ENCODE measurements at regions not wholly inside any gene's neighbourhood (a gene's known extent, or its start where the extent isn't known, plus 50 kb on each side); places are given as distances from the start of the nearest gene placed in this dataset.

- no peak for ATAC-seq (ENCODE audit: low read depth)
Measured at GRCh38 chr10:1846032-1846431, 108.7 kb upstream of the ADARB2 start.

GRCh38 chr10:1841759-1842158 lies 104.4 kb upstream of the ADARB2 start:
- no peak for TF ChIP-seq CTCF (IDR thresholded peaks at IDR 0.05; ENCODE audit: poor library complexity, severe bottlenecking)
- ATAC-seq (ENCODE audit: low read depth) (no peak), DNase-seq (ENCODE audit: low spot score) (no peak)
- no peak overlapping the region for H3K27ac ChIP-seq (ENCODE audit: poor library complexity, severe bottlenecking)
- H3K36me3 ChIP-seq (ENCODE audit: low read depth), result no peaks in the 10 kb centered on the region
- no peaks in the 10 kb centered on the region for H3K4me1 ChIP-seq (ENCODE audit: insufficient read depth, poor library complexity, severe bottlenecking)
- no peaks in the 10 kb centered on the region for H3K9me3 ChIP-seq (ENCODE audit: severe bottlenecking)
- no peak overlapping the region for H3K4me3 ChIP-seq (ENCODE audit: severe bottlenecking)
- H3K27me3 ChIP-seq (ENCODE audit: insufficient read depth, poor library complexity, severe bottlenecking), result peaks cover 8% of the 10 kb centered on the region

More at GRCh38 chr10:1846032-1846431, 108.7 kb upstream of the ADARB2 start:
- TF ChIP-seq CTCF (IDR thresholded peaks at IDR 0.05; ENCODE audit: poor library complexity, severe bottlenecking), result no peak
- no peak for DNase-seq (ENCODE audit: low spot score)
- no peaks in the 10 kb centered on the region for H3K9me3 ChIP-seq (ENCODE audit: severe bottlenecking)
- no peak overlapping the region for H3K27ac ChIP-seq (ENCODE audit: poor library complexity, severe bottlenecking)
- no peaks in the 10 kb centered on the region for H3K36me3 ChIP-seq (ENCODE audit: low read depth)
- H3K4me1 ChIP-seq (ENCODE audit: insufficient read depth, poor library complexity, severe bottlenecking), result no peaks in the 10 kb centered on the region
- H3K27me3 ChIP-seq (ENCODE audit: insufficient read depth, poor library complexity, severe bottlenecking), result peaks cover 8% of the 10 kb centered on the region
- H3K4me3 ChIP-seq (ENCODE audit: severe bottlenecking), result no peak overlapping the region

GRCh38 chr10:1829712-1830111 lies 92.4 kb upstream of the ADARB2 start:
- no peaks in the 10 kb centered on the region for H3K4me1 ChIP-seq (ENCODE audit: insufficient read depth, poor library complexity, severe bottlenecking)
- DNase-seq (ENCODE audit: low spot score) (no peak), ATAC-seq (ENCODE audit: low read depth) (no peak)
- no peak for TF ChIP-seq CTCF (IDR thresholded peaks at IDR 0.05; ENCODE audit: poor library complexity, severe bottlenecking)
- no peak overlapping the region for H3K27ac ChIP-seq (ENCODE audit: poor library complexity, severe bottlenecking)
- H3K36me3 ChIP-seq (ENCODE audit: low read depth), result no peaks in the 10 kb centered on the region
- no peak overlapping the region for H3K4me3 ChIP-seq (ENCODE audit: severe bottlenecking)
- H3K9me3 ChIP-seq (ENCODE audit: severe bottlenecking), result no peaks in the 10 kb centered on the region
- H3K27me3 ChIP-seq (ENCODE audit: insufficient read depth, poor library complexity, severe bottlenecking), result no peaks in the 10 kb centered on the region

GRCh38 chr10:1824928-1825327 lies 87.6 kb upstream of the ADARB2 start:
- Histone ChIP-seq H3K27me3 (ENCODE audit: insufficient read depth, poor library complexity, severe bottlenecking) (no peaks in the 10 kb centered on the region), H3K36me3 (ENCODE audit: low read depth) (no peaks in the 10 kb centered on the region), H3K27ac (ENCODE audit: poor library complexity, severe bottlenecking) (no peak overlapping the region), H3K4me3 (ENCODE audit: severe bottlenecking) (no peak overlapping the region), H3K9me3 (ENCODE audit: severe bottlenecking) (no peaks in the 10 kb centered on the region), H3K4me1 (ENCODE audit: insufficient read depth, poor library complexity, severe bottlenecking) (no peaks in the 10 kb centered on the region)
- no peak for TF ChIP-seq CTCF (IDR thresholded peaks at IDR 0.05; ENCODE audit: poor library complexity, severe bottlenecking)
- DNase-seq (ENCODE audit: low spot score) (no peak), ATAC-seq (ENCODE audit: low read depth) (no peak)

GRCh38 chr10:1814556-1814955 lies 77.2 kb upstream of the ADARB2 start:
- no peak for ATAC-seq (ENCODE audit: low read depth)
- H3K4me1 ChIP-seq (ENCODE audit: insufficient read depth, poor library complexity, severe bottlenecking), result no peaks in the 10 kb centered on the region
- peaks cover 6% of the 10 kb centered on the region for H3K27me3 ChIP-seq (ENCODE audit: insufficient read depth, poor library complexity, severe bottlenecking)
- no peak overlapping the region for H3K4me3 ChIP-seq (ENCODE audit: severe bottlenecking)
- TF ChIP-seq CTCF (IDR thresholded peaks at IDR 0.05; ENCODE audit: poor library complexity, severe bottlenecking), result no peak
- DNase-seq (ENCODE audit: low spot score), result no peak
- H3K36me3 ChIP-seq (ENCODE audit: low read depth), result no peaks in the 10 kb centered on the region
- H3K27ac ChIP-seq (ENCODE audit: poor library complexity, severe bottlenecking), result no peak overlapping the region
- H3K9me3 ChIP-seq (ENCODE audit: severe bottlenecking), result no peaks in the 10 kb centered on the region

Measured in RWPE2 (cell line).